Sigmoid colon (tissue), 6 donors: ENCODE measurements at regions not wholly inside any gene's neighbourhood (a gene's known extent, or its start where the extent isn't known, plus 50 kb on each side); places are given as distances from the start of the nearest gene placed in this dataset.
A peak's percentile ranks its signal among the peaks of the same experiment; 100 is the strongest.
"Not testable (repeated sequence)": the region's sequence is repeated elsewhere in the genome, so short reads cannot be mapped to it uniquely, and the experiment has no call there.

Experiments used
- DNase-seq: peaks from one replicate; pipeline ENCODE4 v3.0.0-alpha.2; 2019
- H3K27ac ChIP-seq, 4 donors: fragments of 200-600 bp; sonication (generic); one replicate each; pipeline ENCODE4 v1.5.1; 2016 to 2019; ENCODE audit warnings: mild to moderate bottlenecking in 1 of 4
- H3K27me3 ChIP-seq, 3 donors: fragments of 200-600 bp; sonication (generic); one replicate each; pipeline ENCODE4 v1.5.1; 2019; ENCODE audit warnings: mild to moderate bottlenecking in 1 of 3
- H3K36me3 ChIP-seq, 4 donors: fragments of 200-600 bp; sonication (generic); one replicate each; pipeline ENCODE4 v1.5.1; 2016 to 2019
- H3K4me1 ChIP-seq, 4 donors: fragments of 200-600 bp; sonication (generic); one replicate each; pipeline ENCODE4 v1.5.1; 2017 to 2019
- H3K4me3 ChIP-seq, 4 donors: fragments of 200-600 bp; sonication (generic); one replicate each; pipeline ENCODE4 v1.5.1; 2017 to 2019; ENCODE audit warnings: mild to moderate bottlenecking in 2 of 4, moderate library complexity in 1 of 4
- H3K9me3 ChIP-seq, 4 donors: fragments of 200-600 bp in 3 of 4; sonication (generic) in 3 of 4; one replicate each; pipeline versions ENCODE4 v1.5.1 to v1.6.1; 2013 to 2019
- WGBS, 2 donors: extraction: QIAGEN DNeasy Blood & Tissue Kit; methylation state at CpG; one replicate each; pipeline ENCODE4 v1.1.7; 2013; 5-methylcytosine and 5-hydroxymethylcytosine counted together
- intact Hi-C: fragments of 100-400 bp; cut with DNase I; formaldehyde crosslinking; loops from one replicate; pipeline ENCODE4 v1.15.1; 2023
- small RNA-seq, 3 donors: library from RNA; depleted of rRNA; stranded (forward); fragments of <200 nt; gene quantifications; one replicate each; pipeline ENCODE3, GENCODE V24; 2016
- TF ChIP-seq, protein P1 (sequence below), 4 experiments: fragments of 450-650 bp in 3 of 4; fragments of 200-600 bp in 1 of 4; IDR thresholded peaks; one replicate each; pipeline ENCODE4 v1.5.1; 2016 to 2019; ENCODE audit warnings: antibody characterized with exemption in 4 of 4, mild to moderate bottlenecking in 3 of 4, moderate library complexity in 2 of 4
- donor health status: healthy with polysubstance abuse.
- donor health status: healthy.

DNA sequence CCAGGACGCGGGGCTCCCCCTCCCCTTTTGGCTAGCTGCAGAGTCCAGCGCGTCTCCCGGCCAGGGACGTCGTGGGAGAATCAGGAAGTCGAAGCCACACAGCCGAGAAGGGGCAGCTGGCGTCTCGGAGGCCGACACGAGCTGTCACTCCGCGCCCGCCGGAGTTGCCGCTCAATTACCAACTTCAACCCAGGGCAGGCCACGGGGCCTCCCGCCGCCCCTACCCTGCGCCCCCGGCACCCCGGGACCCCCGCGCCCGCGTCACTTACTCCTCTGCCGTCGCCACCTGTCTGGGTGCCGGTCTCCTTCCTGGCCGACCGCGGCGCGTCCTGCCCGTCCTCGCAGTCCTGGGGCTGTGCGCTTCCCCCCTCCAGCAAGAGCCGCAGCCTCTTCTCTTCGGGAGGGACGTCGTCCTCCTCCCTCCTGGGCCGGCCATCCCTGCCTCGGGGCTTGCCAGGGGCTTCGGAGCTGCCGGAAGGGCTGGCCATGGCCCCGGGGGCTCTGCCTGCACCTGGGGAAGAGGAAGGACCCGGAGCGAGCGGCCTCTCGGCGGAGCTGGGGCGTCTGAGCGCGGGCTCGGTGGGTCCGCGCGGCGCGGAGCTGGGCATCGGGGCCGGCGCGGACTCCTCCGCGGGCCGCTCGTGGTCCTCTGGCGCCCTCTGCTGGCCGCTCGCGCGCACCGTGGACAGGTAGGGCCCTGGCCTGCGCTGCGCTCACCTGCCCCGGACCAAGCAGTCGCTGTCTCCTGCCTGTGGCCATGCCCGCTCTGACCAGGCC, 65.6 kb upstream of the CLEC6A start:
- H3K27ac ChIP-seq, H3K9me3 ChIP-seq, H3K4me1 ChIP-seq, H3K36me3 ChIP-seq, intact Hi-C loops: not testable (repeated sequence)
- 1% methylated on average over 81 of the region's 81 CpGs for WGBS, 2 donors
- DNase-seq, result peak; percentile 79
- H3K4me3 ChIP-seq, result peak overlapping the region; percentile 18 to 55 (median 42)
- TF ChIP-seq, protein P1, sequence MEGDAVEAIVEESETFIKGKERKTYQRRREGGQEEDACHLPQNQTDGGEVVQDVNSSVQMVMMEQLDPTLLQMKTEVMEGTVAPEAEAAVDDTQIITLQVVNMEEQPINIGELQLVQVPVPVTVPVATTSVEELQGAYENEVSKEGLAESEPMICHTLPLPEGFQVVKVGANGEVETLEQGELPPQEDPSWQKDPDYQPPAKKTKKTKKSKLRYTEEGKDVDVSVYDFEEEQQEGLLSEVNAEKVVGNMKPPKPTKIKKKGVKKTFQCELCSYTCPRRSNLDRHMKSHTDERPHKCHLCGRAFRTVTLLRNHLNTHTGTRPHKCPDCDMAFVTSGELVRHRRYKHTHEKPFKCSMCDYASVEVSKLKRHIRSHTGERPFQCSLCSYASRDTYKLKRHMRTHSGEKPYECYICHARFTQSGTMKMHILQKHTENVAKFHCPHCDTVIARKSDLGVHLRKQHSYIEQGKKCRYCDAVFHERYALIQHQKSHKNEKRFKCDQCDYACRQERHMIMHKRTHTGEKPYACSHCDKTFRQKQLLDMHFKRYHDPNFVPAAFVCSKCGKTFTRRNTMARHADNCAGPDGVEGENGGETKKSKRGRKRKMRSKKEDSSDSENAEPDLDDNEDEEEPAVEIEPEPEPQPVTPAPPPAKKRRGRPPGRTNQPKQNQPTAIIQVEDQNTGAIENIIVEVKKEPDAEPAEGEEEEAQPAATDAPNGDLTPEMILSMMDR (IDR thresholded peaks at IDR 0.05), result peak in 3 of 4 experiments; percentile 14 to 57 (median 46)
- H3K27me3 ChIP-seq, result peaks cover 0 to 21% (median 0%) of the 10 kb centered on the region in 3 donors

DNA sequence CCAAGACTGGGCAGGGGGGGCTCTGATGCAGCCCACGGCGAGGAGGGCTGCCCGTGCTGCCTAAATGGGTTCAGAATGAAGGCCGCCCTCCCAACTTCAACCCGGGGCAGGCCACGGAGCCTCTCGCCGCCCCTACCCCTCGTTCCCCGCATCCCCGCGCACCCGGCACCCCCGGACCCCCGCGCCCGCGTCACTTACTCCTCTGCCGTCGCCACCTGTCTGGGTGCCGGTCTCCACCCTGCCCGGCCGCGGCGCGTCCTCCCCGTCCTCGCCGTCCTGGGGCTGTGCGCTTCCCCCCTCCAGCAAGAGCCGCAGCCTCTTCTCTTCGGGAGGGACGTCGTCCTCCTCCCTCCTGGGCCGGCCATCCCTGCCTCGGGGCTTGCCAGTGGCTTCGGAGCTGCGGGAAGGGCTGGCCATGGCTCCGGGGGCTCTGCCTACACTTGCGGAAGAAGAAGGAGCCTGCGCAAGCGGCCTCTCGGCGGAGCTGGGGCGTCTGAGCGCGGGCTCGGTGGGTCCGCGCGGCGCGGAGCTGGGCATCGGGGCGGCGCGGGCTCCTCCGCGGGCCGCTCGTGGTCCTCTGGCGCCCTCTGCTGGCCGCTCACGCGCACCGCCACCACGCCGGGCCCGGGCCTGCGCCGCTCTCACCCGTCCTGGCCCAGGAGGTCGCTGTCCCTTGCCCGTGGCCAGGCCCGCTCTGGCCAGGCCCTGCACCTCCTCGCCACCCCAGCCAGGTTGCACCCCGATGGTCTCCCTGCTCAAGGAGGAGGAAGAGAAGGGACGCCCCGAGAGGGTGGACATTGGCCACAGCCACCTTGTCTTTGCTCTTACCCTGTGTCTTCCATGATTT, 59.3 kb upstream of the CLEC6A start:
- TF ChIP-seq, protein P1 (IDR thresholded peaks at IDR 0.05), result peak in 1 of 4 experiments; percentile 70
- intact Hi-C loops, H3K27ac ChIP-seq, H3K4me1 ChIP-seq, H3K9me3 ChIP-seq, H3K27me3 ChIP-seq, H3K36me3 ChIP-seq: not testable (repeated sequence)
- 4 to 5% methylated on average over 75 to 79 of the region's 79 CpGs for WGBS, 2 donors
- DNase-seq, result peak; percentile 68
- peak overlapping the region in 3 of 4 donors; percentile 35 to 48 (median 45) for H3K4me3 ChIP-seq

DNA sequence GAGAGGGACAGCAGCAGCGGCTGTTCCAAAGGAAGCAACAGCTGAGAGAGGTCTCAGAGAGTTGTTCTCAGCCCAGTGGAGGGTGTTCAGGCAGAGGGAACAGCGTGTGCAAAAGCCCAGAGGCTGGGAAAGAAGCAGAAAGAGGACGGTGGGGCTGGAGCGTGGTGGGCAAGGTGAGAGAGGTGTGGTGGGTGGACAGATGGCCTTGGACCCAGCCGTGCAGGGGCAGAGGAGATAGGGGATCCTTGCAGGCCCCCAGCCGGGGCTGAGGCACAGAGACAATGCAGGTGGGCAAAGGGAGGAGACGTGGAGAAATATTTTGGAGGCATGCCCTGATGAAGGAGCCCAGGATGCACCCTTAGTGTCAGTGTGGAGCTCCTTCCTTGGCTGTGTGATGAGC, 58.4 kb upstream of the CLEC6A start:
- H3K4me1 ChIP-seq, H3K27me3 ChIP-seq, H3K36me3 ChIP-seq, H3K9me3 ChIP-seq, H3K27ac ChIP-seq, H3K4me3 ChIP-seq, intact Hi-C loops: not testable (repeated sequence)
- WGBS, 2 donors, result 48 to 60% methylated on average over 7 of the region's 7 CpGs
- peak; percentile 30 for DNase-seq

DNA sequence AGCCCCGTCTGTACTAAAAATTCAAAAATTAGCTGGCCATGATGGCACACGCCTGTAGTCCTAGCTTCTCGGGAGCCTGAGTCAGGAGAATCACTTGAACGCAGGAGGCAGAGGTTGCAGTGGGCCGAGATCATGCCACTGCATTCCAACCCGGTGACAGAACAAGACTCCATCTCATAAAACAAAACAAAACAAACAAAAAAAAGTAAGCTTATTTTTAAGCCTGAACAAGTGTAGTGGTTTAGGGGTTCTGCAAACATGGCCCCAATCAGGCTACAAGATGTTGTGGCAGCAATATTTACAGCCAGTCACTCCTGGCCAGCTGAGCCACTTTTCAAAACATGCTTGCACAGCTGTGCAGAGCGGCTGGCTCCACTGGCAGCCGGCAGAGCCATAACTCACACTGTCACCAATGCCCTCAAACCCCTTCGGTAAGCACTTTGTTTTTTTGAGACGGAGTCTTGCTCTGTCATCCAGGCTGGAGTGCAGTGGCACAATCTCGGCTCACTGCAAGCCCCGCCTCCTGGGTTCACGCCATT, 56.2 kb upstream of the CLEC6A start:
- intact Hi-C loops, H3K36me3 ChIP-seq, H3K9me3 ChIP-seq, H3K4me1 ChIP-seq, H3K27ac ChIP-seq, DNase-seq, H3K4me3 ChIP-seq, H3K27me3 ChIP-seq: not testable (repeated sequence)
- WGBS, 2 donors, result 56 to 59% methylated on average over 13 of the region's 13 CpGs

DNA sequence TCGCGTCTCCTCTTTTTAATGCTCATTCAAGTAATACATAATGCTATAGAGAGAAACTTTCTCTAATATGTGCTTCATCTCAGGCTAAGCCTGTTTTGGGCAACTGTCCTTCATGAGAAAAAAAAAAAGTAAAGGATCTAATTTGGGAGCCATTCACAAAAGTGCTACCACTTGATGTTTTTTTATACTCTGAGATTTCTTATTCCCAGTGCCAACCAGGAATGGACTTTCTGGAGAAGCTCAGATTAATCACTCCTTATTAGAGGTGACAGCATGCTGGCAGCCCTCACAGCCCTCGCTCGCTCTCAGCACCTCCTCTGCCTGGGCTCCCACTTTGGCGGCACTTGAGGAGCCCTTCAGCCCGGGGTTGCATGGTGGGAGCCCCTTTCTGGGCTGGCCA, 51.9 kb upstream of the CLEC6A start:
- DNase-seq, H3K27me3 ChIP-seq, H3K9me3 ChIP-seq, H3K4me3 ChIP-seq, H3K36me3 ChIP-seq, H3K27ac ChIP-seq, intact Hi-C loops, H3K4me1 ChIP-seq: not testable (repeated sequence)
- WGBS, 2 donors, result 92 to 94% methylated on average over 6 of the region's 6 CpGs

DNA sequence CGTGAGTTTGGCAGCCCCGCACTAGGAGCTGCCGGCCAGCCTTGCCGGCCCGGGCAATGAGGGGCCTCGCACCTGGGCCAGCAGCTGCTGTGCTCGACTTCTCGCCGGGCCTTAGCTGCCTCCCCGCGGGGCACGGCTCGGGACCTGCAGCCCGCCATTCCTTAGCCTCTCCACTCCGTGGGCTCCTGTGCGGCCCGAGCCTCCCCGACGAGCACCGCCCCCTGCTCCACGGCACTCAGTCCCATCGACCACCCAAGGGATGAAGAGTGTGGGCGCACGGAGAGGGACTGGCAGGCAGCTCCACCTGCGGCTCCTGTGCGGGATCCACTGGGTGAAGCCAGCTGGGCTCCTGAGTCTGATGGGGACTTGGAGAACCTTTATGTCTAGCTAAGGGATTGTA, 51.4 kb upstream of the CLEC6A start:
- H3K9me3 ChIP-seq, H3K36me3 ChIP-seq, H3K27me3 ChIP-seq, H3K4me1 ChIP-seq, H3K27ac ChIP-seq, H3K4me3 ChIP-seq, intact Hi-C loops: not testable (repeated sequence)
- 91 to 92% methylated on average over 26 of the region's 26 CpGs for WGBS, 2 donors
- peak; percentile 52 for DNase-seq

Small RNAs in the stretch of these regions (small RNA-seq; reads per million reads assigned to genes)
- 0 reads per million in 3 donors for gene AC092745.3
